OCI-M2 (cell line): ENCODE measurements at regions not wholly inside any gene's neighbourhood (a gene's known extent, or its start where the extent isn't known, plus 50 kb on each side); places are given as distances from the start of the nearest gene placed in this dataset.

ENCODE experiments used
- DNase-seq: peaks from one replicate; lab custom pipeline; 2025; ENCODE audit not compliant: unreplicated experiment; lab: John Stamatoyannopoulos, UW

DNA sequence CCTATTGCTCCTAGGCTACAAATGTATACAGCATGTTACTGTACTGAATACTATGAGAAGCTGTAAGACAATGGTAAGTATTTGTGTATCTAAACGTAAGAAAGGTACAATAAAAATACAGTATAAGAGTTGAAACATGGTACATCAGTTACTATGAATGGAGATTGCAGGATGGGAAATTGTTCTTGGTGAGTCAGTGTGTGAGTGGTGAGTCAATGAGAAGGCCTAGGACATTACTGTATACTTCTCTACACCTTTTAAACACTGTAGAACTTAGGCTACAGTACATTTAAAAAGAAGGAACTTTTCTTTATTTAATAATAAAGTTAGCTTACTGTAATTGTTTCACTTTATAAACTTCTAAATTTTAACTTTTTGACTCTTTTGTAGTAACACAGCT, 2603.2 kb downstream of the PCDH7 start:
- DNase-seq, result no peak

GRCh38 chr4:33334416-33334815, 2614.2 kb downstream of the PCDH7 start:
- DNase-seq, result no peak

DNA sequence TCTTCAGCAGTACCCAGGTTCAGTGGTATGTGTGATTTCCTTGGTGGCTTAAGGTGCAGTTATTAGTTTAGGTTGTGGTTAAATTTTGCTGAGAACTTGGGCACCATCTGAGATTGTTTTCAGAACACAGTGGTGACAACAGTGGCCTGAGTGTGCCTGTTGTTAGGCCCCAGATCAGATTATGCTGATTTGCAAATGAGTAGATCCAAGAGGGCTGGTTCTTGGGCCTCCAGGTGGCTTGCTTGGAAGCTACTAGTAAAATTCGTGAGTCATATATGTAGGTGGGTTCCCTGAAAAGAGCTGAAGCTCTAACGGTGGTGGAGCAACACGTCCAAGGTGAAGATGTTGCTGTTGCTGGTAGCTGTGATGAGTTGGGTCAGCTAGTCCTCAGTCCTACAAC, 2619.6 kb downstream of the PCDH7 start:
- no peak for DNase-seq

DNA sequence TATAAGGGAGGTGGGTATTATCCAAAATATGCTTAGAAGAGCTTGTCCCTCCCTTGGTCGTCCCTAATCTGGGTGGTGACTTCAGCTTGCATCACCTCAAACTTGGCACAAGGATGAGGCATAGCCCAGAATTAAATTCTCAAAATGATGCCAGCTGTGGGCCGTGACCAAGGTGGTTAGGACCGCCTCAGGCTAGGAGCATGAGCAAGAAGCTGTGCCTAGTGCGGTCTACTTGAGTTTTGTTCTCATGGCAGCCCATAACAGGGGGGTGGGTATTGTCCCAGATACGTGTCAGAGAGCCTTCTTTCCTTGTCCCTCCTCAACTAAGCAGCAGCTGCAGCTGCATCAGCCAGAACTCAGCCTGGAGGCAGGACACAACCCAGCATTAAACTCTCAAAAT, 2620.0 kb downstream of the PCDH7 start:
- DNase-seq, result no peak

- DNase-seq, result no peak
Observed at GRCh38 chr4:33349376-33349775, 2629.2 kb downstream of the PCDH7 start.

- DNase-seq, result no peak
Observed at GRCh38 chr4:33357121-33357520, 2637.0 kb downstream of the PCDH7 start.

DNA sequence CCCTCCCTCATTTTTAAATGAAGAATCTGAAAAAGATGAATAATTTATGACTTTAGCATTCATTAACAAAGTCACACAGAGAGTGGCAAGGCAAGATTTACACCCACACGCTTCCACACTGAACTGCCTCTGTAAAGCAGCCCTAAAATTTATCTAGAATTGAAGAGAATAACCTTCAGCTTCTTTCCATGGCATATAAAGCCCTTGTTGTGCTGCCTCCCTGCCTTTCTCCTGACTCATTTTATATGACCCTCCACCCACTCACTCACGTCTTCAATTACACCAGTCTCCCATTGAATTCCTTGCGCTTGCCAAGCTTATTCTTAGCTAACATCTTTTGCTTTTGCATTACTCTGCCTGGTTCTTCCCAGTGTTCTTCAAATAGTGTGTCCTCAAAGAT, 2649.3 kb downstream of the PCDH7 start:
- no peak for DNase-seq

DNA sequence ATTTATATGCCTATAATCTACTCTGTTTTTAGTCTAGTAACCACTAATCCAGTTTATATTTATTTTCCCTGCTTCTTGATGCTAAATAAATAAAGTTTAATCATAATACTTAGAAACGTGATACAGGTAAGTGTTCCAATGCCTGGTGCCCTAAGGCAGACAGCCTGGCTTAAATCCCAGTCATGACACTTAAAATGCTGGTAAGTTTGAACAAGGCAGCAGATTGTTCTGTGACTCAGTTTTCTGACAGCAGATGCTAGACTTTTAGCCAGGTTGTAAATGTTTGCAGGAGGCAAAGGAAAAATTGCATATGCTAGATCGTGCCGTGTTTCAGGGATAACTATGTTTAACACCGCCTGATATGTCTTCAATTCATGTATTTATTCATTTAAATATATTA, 2661.6 kb downstream of the PCDH7 start:
- DNase-seq, result no peak

- no peak for DNase-seq
Observed at GRCh38 chr4:33386764-33387163, 2666.6 kb downstream of the PCDH7 start.

DNA sequence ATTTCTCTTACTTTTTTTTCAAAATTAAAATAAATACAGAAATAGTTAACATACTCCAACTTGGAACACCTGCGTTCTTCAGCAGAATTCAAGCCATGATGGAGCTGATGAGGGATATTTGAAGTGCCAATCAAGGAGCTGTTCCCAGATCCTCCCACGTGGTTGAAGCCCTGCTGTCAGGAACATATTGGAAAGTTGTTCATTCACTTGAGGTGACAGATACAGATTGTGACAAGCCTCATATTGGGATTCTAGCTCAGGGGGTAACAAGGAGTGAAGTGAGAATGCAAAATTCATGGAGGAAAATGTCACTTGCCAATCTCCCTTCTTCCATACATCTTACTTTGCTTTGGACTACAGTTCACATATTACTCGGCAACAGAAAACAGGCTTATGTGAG, 2670.8 kb downstream of the PCDH7 start:
- DNase-seq, result no peak

- DNase-seq, result no peak
Observed at GRCh38 chr4:33395731-33396485, 2675.7 kb downstream of the PCDH7 start.

GRCh38 chr4:33400504-33400903, 2680.3 kb downstream of the PCDH7 start:
- no peak for DNase-seq

DNA sequence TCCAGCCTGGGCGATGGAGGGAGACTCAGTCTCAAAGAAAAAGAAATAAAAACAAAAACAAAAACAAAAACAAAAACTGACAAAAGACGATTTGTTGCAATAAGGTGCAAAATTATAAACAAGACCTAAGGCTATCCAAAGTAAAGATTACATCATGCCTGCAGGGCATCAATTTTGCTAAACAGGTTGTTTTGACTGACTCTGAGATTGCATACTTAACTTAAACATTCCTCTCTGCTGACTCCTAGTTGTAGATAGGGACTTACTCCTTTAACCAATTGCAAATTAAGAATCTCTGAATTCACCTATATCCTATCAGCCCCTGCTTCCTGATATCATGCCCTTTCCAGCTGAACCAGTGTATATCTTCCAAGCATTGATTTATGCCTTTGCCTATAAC, 2687.3 kb downstream of the PCDH7 start:
- DNase-seq, result no peak

GRCh38 chr4:33411182-33411581, 2691.0 kb downstream of the PCDH7 start:
- no peak for DNase-seq

- no peak for DNase-seq
Observed at GRCh38 chr4:33421887-33422286, 2701.7 kb downstream of the PCDH7 start.

GRCh38 chr4:33422656-33423055, 2702.5 kb downstream of the PCDH7 start:
- DNase-seq, result no peak

DNA sequence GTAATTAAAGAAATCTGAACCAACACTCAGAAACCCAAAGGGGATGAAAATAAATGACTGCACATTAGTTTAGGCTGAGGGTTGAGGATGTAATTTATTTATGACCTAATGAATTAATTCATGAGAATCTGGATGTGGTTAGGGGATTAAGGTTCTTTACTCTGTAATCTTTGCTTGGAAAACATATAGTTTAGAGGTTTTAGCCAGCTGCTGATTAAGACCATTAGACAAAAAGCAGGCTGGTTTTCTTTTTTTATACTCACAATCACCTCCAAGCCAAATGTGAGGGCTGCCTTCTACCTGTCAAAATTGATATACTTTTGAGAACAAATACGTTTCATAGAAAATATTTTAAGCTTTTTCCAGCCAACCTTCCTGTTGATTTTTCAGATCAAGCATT, 2705.8 kb downstream of the PCDH7 start:
- DNase-seq, result no peak

GRCh38 chr4:33427676-33428075, 2707.5 kb downstream of the PCDH7 start:
- DNase-seq, result no peak

DNA sequence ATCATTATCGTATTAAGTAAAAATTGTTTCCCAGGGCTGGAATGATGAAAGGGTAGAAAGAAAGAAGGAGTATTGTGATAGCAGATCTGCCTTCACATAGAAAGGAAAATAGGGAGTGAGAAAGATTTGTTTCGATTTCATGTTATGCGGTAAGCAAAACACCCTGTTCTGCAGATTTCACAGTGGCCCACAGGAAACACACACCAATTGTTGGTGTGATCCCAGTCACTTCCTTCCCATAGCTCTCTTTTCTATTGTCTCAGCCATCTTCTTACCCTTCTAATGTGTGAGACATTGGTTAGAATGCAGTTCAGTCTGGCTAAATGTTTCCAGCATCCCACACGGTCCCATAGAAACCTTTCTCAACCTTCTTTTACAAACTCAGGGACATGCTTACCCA, 2709.8 kb downstream of the PCDH7 start:
- no peak for DNase-seq

DNA sequence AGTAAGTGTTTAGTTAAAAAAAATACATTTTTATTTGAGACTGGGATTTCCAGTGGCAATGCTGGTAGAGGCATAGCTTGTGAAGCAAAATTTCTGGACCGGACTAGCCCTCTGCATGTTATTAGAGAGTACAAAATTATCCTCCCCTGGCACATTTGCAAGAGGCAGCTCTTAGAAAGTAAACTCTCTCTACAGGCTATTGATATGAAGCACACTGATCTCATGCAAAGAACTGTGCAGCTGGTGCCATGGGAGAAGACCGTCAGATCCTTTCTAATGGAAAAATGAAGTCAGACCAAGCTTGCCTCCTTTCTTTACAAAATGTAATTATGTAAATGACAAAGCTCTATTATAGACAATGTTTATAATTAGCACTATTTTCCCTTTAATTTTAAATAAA, 2717.2 kb downstream of the PCDH7 start:
- no peak for DNase-seq

DNA sequence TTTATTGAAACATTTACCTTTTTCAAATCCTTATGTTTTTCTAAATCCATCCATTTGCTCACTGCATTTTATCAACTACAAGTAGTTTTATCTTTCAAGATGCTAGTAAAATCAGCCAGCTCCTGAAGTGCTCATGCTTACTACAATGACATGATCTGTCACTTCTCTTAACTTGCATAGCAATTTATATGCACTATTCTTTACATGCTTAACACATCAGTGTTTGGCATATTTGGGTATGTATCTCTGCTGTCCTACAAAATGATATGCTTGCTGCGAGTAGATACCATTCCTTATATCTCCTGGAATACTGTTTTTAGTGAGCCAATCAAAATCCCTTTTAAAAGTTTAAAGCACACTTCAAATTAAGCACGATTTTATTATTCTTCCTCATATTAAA, 2726.8 kb downstream of the PCDH7 start:
- no peak for DNase-seq

DNA sequence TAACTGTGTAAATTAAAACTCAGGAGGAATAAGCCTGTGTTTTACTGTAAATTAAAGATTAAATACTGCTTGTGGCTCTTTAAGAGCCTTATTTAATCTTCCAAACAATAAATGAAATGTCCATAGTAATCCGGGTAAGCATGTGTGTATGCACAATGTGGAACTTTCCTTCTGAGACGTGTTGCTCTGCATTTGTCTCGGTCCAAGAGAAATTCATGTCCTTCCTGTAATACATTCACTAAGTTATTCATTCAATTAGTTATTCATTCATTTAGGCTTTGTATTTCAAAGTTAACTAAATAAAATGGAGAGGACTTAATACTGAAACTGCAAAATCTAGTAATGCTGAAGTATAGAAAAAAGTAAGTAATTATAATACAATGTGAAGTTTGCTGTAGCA, 2728.8 kb downstream of the PCDH7 start:
- no peak for DNase-seq

- no peak for DNase-seq
Observed at GRCh38 chr4:33453436-33453835, 2733.3 kb downstream of the PCDH7 start.
